HepG2 (cell line): ENCODE measurements at regions not wholly inside any gene's neighbourhood (a gene's known extent, or its start where the extent isn't known, plus 50 kb on each side); places are given as distances from the start of the nearest gene placed in this dataset.

ENCODE experiments used
- KDM4B ChIP-seq: sonication (generic); formaldehyde crosslinking; IDR thresholded peaks from 2 replicates; pipeline ENCODE4 v1.4.0; 2020; ENCODE audit warnings: missing genetic modification reagents
- KIAA2018 ChIP-seq: sonication (generic); formaldehyde crosslinking; IDR thresholded peaks from 2 replicates; pipeline ENCODE4 v1.5.0; 2020; ENCODE audit warnings: mild to moderate bottlenecking, missing genetic modification reagents, borderline replicate concordance
- NCOA1 ChIP-seq: sonication (generic); formaldehyde crosslinking; IDR thresholded peaks from 2 replicates; pipeline ENCODE4 v1.9.0; 2021; ENCODE audit warnings: missing genetic modification reagents
- NFIB ChIP-seq: sonication (generic); formaldehyde crosslinking; IDR thresholded peaks from 2 replicates; pipeline ENCODE4 v1.9.0; 2021; ENCODE audit warnings: missing genetic modification reagents, mild to moderate bottlenecking, borderline replicate concordance
- NR2F2 ChIP-seq: IDR thresholded peaks from 2 replicates; pipeline ENCODE4 v1.6.1; 2012; ENCODE audit warnings: low read depth, inconsistent platforms, borderline replicate concordance
- PBX3 ChIP-seq: sonication (generic); formaldehyde crosslinking; IDR thresholded peaks from 2 replicates; pipeline ENCODE4 v1.8.1; 2023; ENCODE audit warnings: missing genetic modification reagents, inconsistent platforms, borderline replicate concordance
- RXRB ChIP-seq: IDR thresholded peaks from 2 replicates; pipeline ENCODE4 v1.6.1; 2016; ENCODE audit warnings: borderline replicate concordance, missing genetic modification reagents, missing compliant biosample characterization
- SIN3A ChIP-seq: IDR thresholded peaks from 2 replicates; pipeline ENCODE4 v1.6.1; 2011; ENCODE audit warnings: low read depth, mild to moderate bottlenecking, control low read depth, low read length, borderline replicate concordance
- TBL1XR1 ChIP-seq: fragments of 150-350 bp; IDR thresholded peaks from 2 replicates; pipeline ENCODE4 v1.6.1; 2014; ENCODE audit warnings: borderline replicate concordance, low read length; ENCODE audit not compliant: partially characterized antibody
- TERF1 ChIP-seq: sonication (generic); formaldehyde crosslinking; IDR thresholded peaks from 2 replicates; pipeline ENCODE4 v1.8.0; 2022; ENCODE audit warnings: mild to moderate bottlenecking, missing genetic modification reagents, moderate library complexity
- TIGD3 ChIP-seq: sonication (generic); formaldehyde crosslinking; IDR thresholded peaks from 2 replicates; pipeline ENCODE4 v1.5.1; 2020; ENCODE audit warnings: mild to moderate bottlenecking, missing genetic modification reagents, borderline replicate concordance
- ZBTB46 ChIP-seq: sonication (generic); formaldehyde crosslinking; IDR thresholded peaks from 2 replicates; pipeline ENCODE4 v1.4.0; 2020; ENCODE audit warnings: mild to moderate bottlenecking, missing genetic modification reagents, borderline replicate concordance
- ZBTB8A ChIP-seq: sonication (generic); formaldehyde crosslinking; IDR thresholded peaks from 2 replicates; pipeline ENCODE4 v1.4.0; 2020; ENCODE audit warnings: mild to moderate bottlenecking, low read depth, missing genetic modification reagents, borderline replicate concordance
- ZFP41 ChIP-seq: sonication (generic); formaldehyde crosslinking; IDR thresholded peaks from 2 replicates; pipeline ENCODE4 v1.4.0; 2020; ENCODE audit warnings: mild to moderate bottlenecking, missing genetic modification reagents, borderline replicate concordance
- ZNF256 ChIP-seq: sonication (generic); formaldehyde crosslinking; conservative IDR thresholded peaks from 2 replicates; pipeline ENCODE4 v1.4.0; 2020; ENCODE audit warnings: missing genetic modification reagents
- ZNF790 ChIP-seq: sonication (generic); formaldehyde crosslinking; IDR thresholded peaks from 2 replicates; pipeline ENCODE4 v1.8.0; 2022; ENCODE audit warnings: missing genetic modification reagents, mild to moderate bottlenecking, borderline replicate concordance

- TF ChIP-seq TERF1 (CRISPR knock-in tag), result no peak
- no peak for TF ChIP-seq NCOA1 (CRISPR knock-in tag)
- TF ChIP-seq RXRB (CRISPR knock-in tag), result peak; percentile 95
- no peak for TF ChIP-seq TBL1XR1
- TF ChIP-seq ZBTB46 (CRISPR knock-in tag), result no peak
- no peak for TF ChIP-seq ZNF790
- TF ChIP-seq NFIB (CRISPR knock-in tag), result no peak
- TF ChIP-seq ZBTB8A (CRISPR knock-in tag), result no peak
- no peak for TF ChIP-seq SIN3A
- TF ChIP-seq ZNF256, result no peak
- TF ChIP-seq KDM4B (CRISPR knock-in tag), result no peak
- no peak for TF ChIP-seq KIAA2018
- TF ChIP-seq ZFP41 (CRISPR knock-in tag), result no peak
- no peak for TF ChIP-seq NR2F2
- 0 out of 2 replicates have a peak, but pooled peaks have one; percentile 69 for TF ChIP-seq TIGD3 (CRISPR knock-in tag)
- no peak for TF ChIP-seq PBX3
Observed at GRCh38 chr20:5689463-5689862, 60.7 kb upstream of the SHLD1 start (continued).
